Neural progenitor cell (in vitro differentiated cells): ENCODE measurements at regions not wholly inside any gene's neighbourhood (a gene's known extent, or its start where the extent isn't known, plus 50 kb on each side); places are given as distances from the start of the nearest gene placed in this dataset.

ENCODE experiments used
- EZH2 ChIP-seq: fragments of 200-600 bp; sonication (generic); IDR thresholded peaks from 2 replicates; pipeline ENCODE4 v1.6.1; 2017; ENCODE audit warnings: antibody characterized with exemption, mild to moderate bottlenecking, moderate library complexity
- EZH2phosphoT487 ChIP-seq: fragments of 200-600 bp; sonication (generic); IDR thresholded peaks from 2 replicates; pipeline ENCODE4 v1.6.1; 2017; ENCODE audit warnings: antibody characterized with exemption
- TF ChIP-seq, protein P1 (sequence below): fragments of 200-600 bp; sonication (generic); IDR thresholded peaks from 2 replicates; pipeline ENCODE4 v1.5.1; 2017; ENCODE audit warnings: antibody characterized with exemption, mild to moderate bottlenecking

DNA sequence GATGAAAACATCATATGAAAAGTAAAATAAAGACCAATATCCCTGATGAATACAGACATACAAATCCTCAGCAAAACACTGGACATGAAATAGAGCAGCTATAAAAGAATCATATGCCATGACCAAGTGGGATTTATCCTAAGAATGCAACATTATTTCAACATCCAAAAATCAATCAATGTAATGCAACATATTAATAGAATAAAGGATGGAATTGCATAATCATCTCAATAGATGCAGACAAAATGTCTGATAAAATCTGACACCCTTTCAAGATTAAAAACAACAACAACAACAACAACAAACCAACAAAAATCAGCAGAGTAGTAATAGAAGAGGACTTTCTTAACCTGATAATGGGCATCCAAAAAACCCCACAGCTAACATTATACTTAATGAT, 63.8 kb upstream of the IL1R1 start:
- TF ChIP-seq EZH2 (no peak), EZH2phosphoT487 (no peak)
- TF ChIP-seq, protein P1, sequence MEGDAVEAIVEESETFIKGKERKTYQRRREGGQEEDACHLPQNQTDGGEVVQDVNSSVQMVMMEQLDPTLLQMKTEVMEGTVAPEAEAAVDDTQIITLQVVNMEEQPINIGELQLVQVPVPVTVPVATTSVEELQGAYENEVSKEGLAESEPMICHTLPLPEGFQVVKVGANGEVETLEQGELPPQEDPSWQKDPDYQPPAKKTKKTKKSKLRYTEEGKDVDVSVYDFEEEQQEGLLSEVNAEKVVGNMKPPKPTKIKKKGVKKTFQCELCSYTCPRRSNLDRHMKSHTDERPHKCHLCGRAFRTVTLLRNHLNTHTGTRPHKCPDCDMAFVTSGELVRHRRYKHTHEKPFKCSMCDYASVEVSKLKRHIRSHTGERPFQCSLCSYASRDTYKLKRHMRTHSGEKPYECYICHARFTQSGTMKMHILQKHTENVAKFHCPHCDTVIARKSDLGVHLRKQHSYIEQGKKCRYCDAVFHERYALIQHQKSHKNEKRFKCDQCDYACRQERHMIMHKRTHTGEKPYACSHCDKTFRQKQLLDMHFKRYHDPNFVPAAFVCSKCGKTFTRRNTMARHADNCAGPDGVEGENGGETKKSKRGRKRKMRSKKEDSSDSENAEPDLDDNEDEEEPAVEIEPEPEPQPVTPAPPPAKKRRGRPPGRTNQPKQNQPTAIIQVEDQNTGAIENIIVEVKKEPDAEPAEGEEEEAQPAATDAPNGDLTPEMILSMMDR = no peak
